Neural progenitor cell (in vitro differentiated cells): ENCODE measurements at regions not wholly inside any gene's neighbourhood (a gene's known extent, or its start where the extent isn't known, plus 50 kb on each side); places are given as distances from the start of the nearest gene placed in this dataset.

Experiments used
- DNase-seq: peaks from one replicate; pipeline ENCODE4 v3.0.0-alpha.2; 2016; ENCODE audit warnings: low spot score
- H2AFZ ChIP-seq: fragments of 200-600 bp; sonication (generic); replicated peaks from 2 replicates; pipeline ENCODE4 v1.6.1; 2016; ENCODE audit warnings: antibody characterized with exemption
- H3F3A ChIP-seq: fragments of 200-600 bp; sonication (generic); 2 replicates; pipeline ENCODE4 v1.6.1; 2016; ENCODE audit warnings: antibody characterized with exemption, low read depth
- H3K27ac ChIP-seq: fragments of 200-600 bp; sonication (generic); 2 replicates; pipeline ENCODE4 v1.5.1; 2016; ENCODE audit warnings: mild to moderate bottlenecking
- H3K27me3 ChIP-seq: fragments of 200-600 bp; sonication (generic); 2 replicates; pipeline ENCODE4 v1.6.1; 2016; ENCODE audit warnings: mild to moderate bottlenecking, moderate library complexity
- H3K36me3 ChIP-seq: fragments of 200-600 bp; sonication (generic); 2 replicates; pipeline ENCODE4 v1.5.1; 2016
- H3K4me1 ChIP-seq: fragments of 200-600 bp; sonication (generic); 2 replicates; pipeline ENCODE4 v1.6.1; 2016; ENCODE audit warnings: mixed run types
- H3K4me2 ChIP-seq: fragments of 200-600 bp; sonication (generic); 2 replicates; pipeline ENCODE4 v1.6.1; 2016
- H3K4me3 ChIP-seq: fragments of 200-600 bp; sonication (generic); 2 replicates; pipeline ENCODE4 v1.5.1; 2016
- H3K79me2 ChIP-seq: fragments of 200-600 bp; sonication (generic); 2 replicates; pipeline ENCODE4 v1.6.1; 2016; ENCODE audit warnings: low read depth
- H3K9ac ChIP-seq: fragments of 200-600 bp; sonication (generic); 2 replicates; pipeline ENCODE4 v1.6.1; 2016
- H3K9me3 ChIP-seq: fragments of 200-600 bp; sonication (generic); 2 replicates; pipeline ENCODE4 v1.5.1; 2016; ENCODE audit warnings: low read depth
- H4K20me1 ChIP-seq: fragments of 200-600 bp; sonication (generic); 2 replicates; pipeline ENCODE4 v1.6.1; 2016; ENCODE audit warnings: low read depth
- H3K27ac Mint-ChIP-seq: 3 replicates; pipeline ENCODE4 v1.8.0; 2021; ENCODE audit warnings: mixed read lengths
- H3K27me3 Mint-ChIP-seq: 2 replicates; pipeline ENCODE4 v1.8.0; 2022; ENCODE audit warnings: low read depth, mild to moderate bottlenecking, inconsistent platforms, moderate library complexity, mixed read lengths; ENCODE audit not compliant: insufficient read depth
- H3K36me3 Mint-ChIP-seq: 3 replicates; pipeline ENCODE4 v1.8.0; 2021; ENCODE audit warnings: mixed read lengths
- H3K4me1 Mint-ChIP-seq: 3 replicates; pipeline ENCODE4 v1.8.0; 2021; ENCODE audit warnings: mixed read lengths
- H3K4me3 Mint-ChIP-seq: 3 replicates; pipeline ENCODE4 v1.8.0; 2021; ENCODE audit warnings: mild to moderate bottlenecking, moderate library complexity, mixed read lengths
- H3K9me3 Mint-ChIP-seq: 3 replicates; pipeline ENCODE4 v1.8.0; 2020; ENCODE audit warnings: mixed read lengths
- EZH2 ChIP-seq: fragments of 200-600 bp; sonication (generic); IDR thresholded peaks from 2 replicates; pipeline ENCODE4 v1.6.1; 2017; ENCODE audit warnings: antibody characterized with exemption, mild to moderate bottlenecking, moderate library complexity
- EZH2phosphoT487 ChIP-seq: fragments of 200-600 bp; sonication (generic); IDR thresholded peaks from 2 replicates; pipeline ENCODE4 v1.6.1; 2017; ENCODE audit warnings: antibody characterized with exemption
- TF ChIP-seq, protein P1 (sequence below): fragments of 200-600 bp; sonication (generic); IDR thresholded peaks from 2 replicates; pipeline ENCODE4 v1.5.1; 2017; ENCODE audit warnings: antibody characterized with exemption, mild to moderate bottlenecking

DNA sequence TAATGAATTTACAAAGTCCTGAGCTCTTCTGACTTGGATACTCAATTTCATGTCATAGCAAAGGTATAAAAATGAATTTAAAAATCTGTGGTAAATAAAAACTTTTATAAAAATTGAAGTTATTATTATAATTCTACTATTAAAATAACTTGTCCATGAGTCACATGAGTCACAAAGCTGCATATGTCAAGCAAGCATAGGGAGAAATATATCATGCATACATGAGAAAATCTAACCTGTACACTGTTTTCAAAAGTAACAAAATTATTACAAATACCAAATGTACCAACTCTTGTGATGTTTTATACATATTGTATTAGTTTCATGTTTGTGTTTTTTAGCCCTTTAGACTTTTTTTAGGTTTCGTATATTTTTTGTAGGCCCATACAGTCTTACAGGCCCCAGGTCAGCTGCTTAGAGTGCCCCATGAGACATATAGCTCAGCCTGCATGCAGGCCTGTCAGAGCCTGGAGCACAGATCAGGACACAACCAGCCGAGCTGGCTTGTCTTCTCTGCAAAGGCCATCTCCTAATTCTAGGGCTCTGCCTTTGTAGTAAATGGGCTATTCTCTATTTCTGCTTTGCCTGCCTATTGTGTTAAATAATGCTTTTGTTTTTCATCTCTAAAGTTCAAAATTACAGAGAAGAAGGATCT, 818.7 kb upstream of the TENM3 start:
- Mint-ChIP-seq H3K9me3 (no peaks in the 10 kb centered on the region), H3K4me3 (no peak overlapping the region), H3K36me3 (no peaks in the 10 kb centered on the region), H3K27me3 (peaks cover 2% of the 10 kb centered on the region), H3K27ac (no peak overlapping the region), H3K4me1 (peaks cover 16% of the 10 kb centered on the region)
- no peaks in the 10 kb centered on the region for H4K20me1 ChIP-seq
- no peak overlapping the region for H3K4me2 ChIP-seq
- no peaks in the 10 kb centered on the region for H3K79me2 ChIP-seq
- DNase-seq, result no peak
- H3K4me1 ChIP-seq, result no peaks in the 10 kb centered on the region
- no peaks in the 10 kb centered on the region for H3K36me3 ChIP-seq
- H3K4me3 ChIP-seq, result no peak overlapping the region
- TF ChIP-seq, protein P1, sequence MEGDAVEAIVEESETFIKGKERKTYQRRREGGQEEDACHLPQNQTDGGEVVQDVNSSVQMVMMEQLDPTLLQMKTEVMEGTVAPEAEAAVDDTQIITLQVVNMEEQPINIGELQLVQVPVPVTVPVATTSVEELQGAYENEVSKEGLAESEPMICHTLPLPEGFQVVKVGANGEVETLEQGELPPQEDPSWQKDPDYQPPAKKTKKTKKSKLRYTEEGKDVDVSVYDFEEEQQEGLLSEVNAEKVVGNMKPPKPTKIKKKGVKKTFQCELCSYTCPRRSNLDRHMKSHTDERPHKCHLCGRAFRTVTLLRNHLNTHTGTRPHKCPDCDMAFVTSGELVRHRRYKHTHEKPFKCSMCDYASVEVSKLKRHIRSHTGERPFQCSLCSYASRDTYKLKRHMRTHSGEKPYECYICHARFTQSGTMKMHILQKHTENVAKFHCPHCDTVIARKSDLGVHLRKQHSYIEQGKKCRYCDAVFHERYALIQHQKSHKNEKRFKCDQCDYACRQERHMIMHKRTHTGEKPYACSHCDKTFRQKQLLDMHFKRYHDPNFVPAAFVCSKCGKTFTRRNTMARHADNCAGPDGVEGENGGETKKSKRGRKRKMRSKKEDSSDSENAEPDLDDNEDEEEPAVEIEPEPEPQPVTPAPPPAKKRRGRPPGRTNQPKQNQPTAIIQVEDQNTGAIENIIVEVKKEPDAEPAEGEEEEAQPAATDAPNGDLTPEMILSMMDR, result no peak
- no peak for TF ChIP-seq EZH2phosphoT487
- no peak for TF ChIP-seq EZH2
- H3K9me3 ChIP-seq, result no peaks in the 10 kb centered on the region
- H3K27me3 ChIP-seq, result no peaks in the 10 kb centered on the region
- no peaks in the 10 kb centered on the region for H3F3A ChIP-seq
- no peak overlapping the region for H3K9ac ChIP-seq
- H2AFZ ChIP-seq, result no peak overlapping the region
- no peak overlapping the region for H3K27ac ChIP-seq

DNA sequence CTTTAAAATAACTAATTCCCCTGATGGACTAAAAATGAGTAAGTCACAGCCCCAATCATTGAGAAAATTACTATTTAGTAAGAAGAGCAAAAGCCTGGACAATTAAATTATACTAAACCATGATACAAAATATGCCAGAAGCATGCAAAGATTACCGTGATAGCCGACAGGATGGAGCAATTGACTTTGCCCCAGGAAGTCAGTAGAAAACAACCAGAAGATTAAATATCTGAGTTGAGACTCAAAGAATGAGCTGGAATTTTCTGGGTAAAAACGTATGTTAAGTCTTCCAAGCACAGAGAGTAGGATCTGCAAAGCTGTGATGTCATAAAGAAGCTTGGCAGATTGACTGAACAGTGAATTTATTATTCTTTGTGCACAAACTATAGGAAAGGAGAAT, 816.1 kb upstream of the TENM3 start:
- Histone ChIP-seq H3K36me3 (no peaks in the 10 kb centered on the region), H3K4me2 (no peak overlapping the region), H3K79me2 (no peaks in the 10 kb centered on the region), H3K4me3 (no peak overlapping the region), H4K20me1 (no peaks in the 10 kb centered on the region), H3F3A (no peaks in the 10 kb centered on the region), H3K9ac (no peak overlapping the region), H2AFZ (no peak overlapping the region), H3K4me1 (peaks cover 13% of the 10 kb centered on the region), H3K9me3 (no peaks in the 10 kb centered on the region), H3K27ac (no peak overlapping the region), H3K27me3 (no peaks in the 10 kb centered on the region)
- Mint-ChIP-seq H3K4me1 (peaks cover 34% of the 10 kb centered on the region), H3K27me3 (peaks cover 2% of the 10 kb centered on the region), H3K27ac (peak overlapping the region; percentile 30), H3K9me3 (no peaks in the 10 kb centered on the region), H3K36me3 (no peaks in the 10 kb centered on the region), H3K4me3 (no peak overlapping the region)
- no peak for TF ChIP-seq EZH2phosphoT487
- TF ChIP-seq EZH2, result no peak
- TF ChIP-seq, protein P1, result no peak
- DNase-seq, result no peak

DNA sequence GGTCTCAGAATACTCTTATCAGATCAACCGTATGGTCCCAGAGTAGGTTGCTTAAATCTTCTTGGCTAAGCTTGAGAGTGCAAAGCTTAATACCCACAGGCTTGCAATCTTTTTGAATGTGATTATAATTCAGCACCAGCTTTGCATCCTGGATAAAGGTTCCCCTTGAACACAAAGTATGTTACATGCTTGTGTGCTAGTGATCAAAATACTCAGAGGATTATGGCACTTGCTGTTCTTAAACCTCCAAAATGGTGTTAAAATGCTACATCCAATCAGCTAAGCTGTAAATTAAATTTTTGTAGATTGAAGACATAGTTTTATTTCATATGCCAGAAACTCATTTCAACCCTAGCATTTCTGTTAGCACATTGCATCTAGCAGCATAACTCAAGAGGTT, 812.2 kb upstream of the TENM3 start:
- Mint-ChIP-seq H3K27me3 (peaks cover 2% of the 10 kb centered on the region), H3K9me3 (no peaks in the 10 kb centered on the region), H3K4me1 (peaks cover 49% of the 10 kb centered on the region), H3K36me3 (no peaks in the 10 kb centered on the region), H3K27ac (peak overlapping the region; percentile 35), H3K4me3 (no peak overlapping the region)
- Histone ChIP-seq H3K4me3 (no peak overlapping the region), H2AFZ (peak overlapping the region; percentile 1), H3F3A (no peaks in the 10 kb centered on the region), H3K9me3 (no peaks in the 10 kb centered on the region), H3K79me2 (no peaks in the 10 kb centered on the region), H3K27ac (no peak overlapping the region), H3K4me1 (peaks cover 19% of the 10 kb centered on the region), H3K36me3 (no peaks in the 10 kb centered on the region), H3K4me2 (no peak overlapping the region), H3K9ac (no peak overlapping the region), H3K27me3 (no peaks in the 10 kb centered on the region), H4K20me1 (no peaks in the 10 kb centered on the region)
- TF ChIP-seq EZH2phosphoT487, result no peak
- TF ChIP-seq, protein P1, result no peak
- TF ChIP-seq EZH2, result no peak
- DNase-seq, result no peak
